GM18511 (cell line): ENCODE measurements at regions not wholly inside any gene's neighbourhood (a gene's known extent, or its start where the extent isn't known, plus 50 kb on each side); places are given as distances from the start of the nearest gene placed in this dataset.
A peak's percentile ranks its signal among the peaks of the same experiment; 100 is the strongest.

Experiments
- ATAC-seq: cut with Tn5 transposase; IDR thresholded peaks from one replicate; pipeline ENCODE4 v1.9.1; 2021; ENCODE audit warnings: mild to moderate bottlenecking, moderate library complexity; ENCODE audit not compliant: unreplicated experiment

DNA sequence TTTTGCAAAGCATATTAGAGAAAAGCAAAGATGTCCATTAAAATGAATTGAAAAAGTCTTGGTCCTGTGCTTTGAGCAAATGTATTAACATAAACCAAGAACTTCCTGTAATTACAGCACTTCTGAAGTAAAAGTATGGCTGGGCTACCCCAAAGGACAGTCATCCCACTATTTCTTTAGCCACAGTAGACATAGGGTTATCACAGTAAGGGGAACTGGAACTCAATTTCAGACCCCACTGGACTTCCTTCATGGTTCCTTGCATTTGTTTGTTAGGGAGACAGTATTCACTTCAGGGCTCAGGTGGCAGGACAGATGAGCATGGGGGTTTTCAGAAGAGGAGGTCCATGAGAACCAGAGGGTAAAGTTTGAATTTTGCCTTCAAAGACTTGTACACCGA is 203.1 kb upstream of the PDE1C start:
- ATAC-seq, result no peak

DNA sequence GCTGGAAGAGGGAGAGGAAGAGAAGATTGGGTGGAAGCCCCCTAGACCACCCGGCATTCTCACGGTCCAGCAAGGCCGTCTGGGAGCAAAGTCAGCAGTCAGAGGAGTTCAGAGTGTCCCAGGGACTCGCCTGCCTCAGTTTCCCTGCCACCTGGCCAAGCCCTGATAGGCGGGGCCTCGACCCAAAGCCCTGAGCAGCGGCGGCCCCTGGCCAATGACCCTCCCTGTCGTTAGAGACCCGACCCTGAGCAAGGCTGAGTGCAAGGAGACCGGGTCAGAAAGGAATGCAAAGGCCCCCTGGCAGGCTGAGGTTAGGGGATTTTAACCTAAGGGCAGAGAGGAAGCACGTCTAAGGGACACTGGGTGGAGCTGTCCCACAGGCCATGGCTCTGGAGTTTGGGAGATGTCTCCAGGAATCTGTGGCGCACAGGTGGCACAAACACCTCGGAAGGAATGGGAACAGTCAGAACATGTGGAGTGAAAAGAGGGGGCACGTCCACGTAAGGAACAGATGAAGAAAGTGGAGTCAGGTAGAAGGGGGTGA is 196.8 kb upstream of the PDE1C start:
- ATAC-seq, result no peak

DNA sequence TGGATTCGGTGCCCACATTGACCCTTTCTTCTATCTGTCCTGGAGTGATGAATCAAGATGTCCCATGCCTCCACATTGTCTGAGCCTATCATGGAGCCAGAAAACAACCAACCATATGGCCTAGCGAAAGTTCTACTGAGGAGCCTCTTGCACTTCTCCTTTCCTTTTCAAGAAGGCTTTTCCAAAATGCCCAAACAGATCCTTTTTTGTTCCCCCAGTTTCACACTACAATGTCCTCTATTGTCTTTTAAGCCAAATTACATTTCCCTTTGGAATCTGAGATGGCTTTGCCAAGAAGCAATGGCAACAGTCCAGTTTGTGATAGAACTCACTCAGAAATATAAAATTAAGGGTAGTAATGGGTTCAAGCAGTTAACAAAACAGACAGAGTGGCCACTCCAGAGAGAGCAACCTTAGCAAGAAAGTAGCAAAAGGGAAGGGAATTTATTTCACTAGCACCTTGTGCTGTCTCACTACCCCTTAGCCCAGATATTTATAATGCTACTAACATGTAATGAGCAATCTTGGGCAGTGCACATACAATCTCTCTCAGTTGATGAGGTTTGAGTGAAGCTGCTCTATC is 194.6 kb upstream of the PDE1C start:
- ATAC-seq, result no peak

DNA sequence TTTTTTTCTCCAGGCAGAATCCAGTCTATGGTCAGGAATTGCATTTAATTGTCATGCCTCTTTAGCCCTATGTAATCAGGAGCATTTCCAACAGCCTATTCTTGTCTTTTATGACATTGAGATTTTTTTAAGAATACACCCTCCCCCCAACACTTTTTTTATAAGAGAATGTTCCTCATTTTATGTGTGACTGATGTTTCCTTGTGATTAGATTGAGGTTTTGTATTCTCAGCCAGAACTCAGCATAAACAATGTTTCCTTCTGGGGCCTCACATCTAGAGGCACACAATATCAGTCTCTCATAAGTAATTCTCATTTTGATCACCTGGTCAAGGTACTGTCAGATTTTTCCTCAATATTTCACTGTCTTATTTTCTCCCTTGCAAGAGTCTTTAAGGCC is 193.4 kb upstream of the PDE1C start:
- ATAC-seq, result no peak

DNA sequence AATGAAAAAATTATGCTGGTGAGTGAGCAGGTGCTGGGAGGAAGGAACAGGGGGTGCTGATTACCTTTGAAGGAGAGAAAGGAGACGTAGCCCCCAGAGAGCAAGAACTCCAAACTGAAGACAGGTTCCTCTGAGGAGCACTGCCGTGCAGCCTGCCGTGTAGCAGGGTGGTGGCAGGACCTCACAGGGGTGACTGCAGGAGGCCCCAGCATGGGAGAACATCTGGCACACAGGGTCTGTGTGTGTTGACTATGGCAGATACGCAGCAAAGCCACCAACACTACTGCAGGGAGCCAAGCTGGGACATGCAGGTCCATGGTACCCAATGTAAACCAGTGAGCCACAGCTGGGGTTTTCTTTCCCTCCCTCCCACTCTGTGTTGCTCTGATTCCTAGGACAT is 192.1 kb upstream of the PDE1C start:
- no peak for ATAC-seq

DNA sequence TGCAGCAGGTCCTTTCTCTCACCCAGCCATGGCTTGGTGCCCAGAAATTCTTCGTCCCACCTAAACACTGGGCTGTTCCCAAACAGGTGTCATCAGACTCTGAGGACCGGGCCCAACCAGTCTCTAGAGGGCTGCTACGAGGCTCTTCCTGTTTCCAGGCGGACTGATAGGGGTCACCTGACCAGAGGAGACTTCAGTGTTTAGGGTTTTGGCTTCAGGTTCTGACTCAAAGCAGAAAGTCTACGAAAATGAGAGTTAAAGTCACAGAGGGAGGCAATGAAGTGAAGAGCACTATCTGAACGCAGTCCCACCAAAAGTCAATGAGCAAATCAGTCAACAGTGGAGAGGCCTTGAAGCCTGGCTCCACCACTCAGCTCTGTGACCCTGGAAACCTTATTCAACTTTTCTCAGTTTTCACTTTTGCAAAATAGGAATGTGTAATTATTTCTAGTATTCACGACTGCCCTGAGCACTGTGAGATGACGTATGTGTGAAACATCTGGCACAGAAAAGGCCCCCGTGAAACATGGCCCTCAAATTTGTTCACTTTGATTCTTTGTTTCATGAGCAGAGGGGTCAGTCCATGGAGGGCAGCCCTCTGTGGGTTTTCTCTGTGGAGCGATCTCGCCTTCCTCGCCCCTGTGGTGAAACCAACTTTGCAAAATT is 189.9 kb upstream of the PDE1C start:
- peak; percentile 95 for ATAC-seq

DNA sequence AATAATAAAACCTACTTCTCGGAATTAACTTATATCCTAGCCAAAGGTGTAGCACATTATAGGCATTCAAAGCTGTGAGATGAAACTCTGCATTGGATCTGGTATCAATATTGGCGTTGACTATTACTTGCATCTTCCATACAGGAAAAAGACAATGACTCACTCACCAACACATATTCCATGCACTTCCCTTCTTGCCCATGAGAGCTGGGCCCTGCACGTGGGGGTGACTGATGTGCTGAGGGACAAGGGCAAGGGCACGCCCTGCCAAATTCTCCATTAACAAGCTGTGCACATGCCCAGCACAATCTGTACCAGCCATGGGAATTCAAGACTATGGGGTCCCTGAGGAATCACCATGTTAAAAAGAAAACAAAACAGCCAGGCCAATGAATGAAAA is 188.1 kb upstream of the PDE1C start:
- ATAC-seq, result no peak

DNA sequence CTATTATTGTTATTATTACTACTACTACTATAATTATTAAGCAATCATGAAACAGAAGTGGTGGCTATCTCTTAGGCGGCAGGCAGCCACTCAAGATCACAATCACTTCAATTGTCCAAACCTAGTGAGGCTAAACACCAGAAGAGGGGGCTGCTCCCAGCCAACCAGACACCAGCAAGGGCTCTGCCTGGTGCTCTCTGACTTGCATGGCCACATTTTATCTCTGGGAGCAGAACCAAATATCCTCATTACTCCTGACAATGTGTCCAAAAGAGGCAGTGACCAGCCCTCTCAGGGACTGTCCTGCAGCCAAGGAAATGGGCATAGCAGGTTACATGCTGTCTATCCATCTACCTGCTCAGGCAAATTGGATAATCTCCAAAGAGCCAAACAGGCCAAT is 187.4 kb upstream of the PDE1C start:
- no peak for ATAC-seq

DNA sequence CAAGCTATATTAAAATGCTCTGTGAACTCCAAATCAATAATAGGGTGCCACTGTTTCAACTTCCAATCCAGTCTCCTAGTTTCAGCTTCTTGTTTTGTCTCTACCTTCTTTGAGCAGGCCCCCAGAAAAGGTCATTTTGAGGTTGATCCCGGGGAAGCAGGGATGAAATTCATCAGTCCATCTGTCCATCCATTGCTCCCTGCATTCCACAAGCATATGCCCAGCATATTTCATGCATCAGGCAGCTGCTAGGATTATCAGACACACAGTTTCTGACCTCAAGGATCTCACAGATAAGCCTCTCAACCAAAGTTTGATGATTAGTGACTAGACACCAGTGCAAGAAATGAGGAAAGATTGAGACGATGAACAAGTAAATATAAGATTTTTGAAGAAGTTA is 186.6 kb upstream of the PDE1C start:
- no peak for ATAC-seq

DNA sequence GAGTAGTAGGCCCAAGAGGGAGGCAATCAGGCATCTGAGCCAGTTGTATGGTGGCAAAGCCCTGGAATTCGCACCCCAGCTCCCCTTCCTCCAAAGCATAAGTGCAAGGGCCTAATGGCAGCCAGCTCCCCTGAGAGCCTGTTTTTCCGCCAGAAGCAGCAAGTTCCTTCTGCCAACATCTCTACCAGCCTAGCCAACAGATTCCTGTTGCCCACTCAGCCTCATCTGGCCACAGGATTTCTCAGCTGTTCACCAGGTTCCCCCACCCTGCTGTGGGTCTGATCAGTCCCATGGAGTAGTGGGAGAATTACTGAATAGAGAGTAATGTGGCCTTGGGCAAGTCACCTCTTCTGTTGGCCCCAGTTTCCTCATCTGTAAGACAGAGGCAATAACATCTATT is 186.2 kb upstream of the PDE1C start:
- no peak for ATAC-seq

DNA sequence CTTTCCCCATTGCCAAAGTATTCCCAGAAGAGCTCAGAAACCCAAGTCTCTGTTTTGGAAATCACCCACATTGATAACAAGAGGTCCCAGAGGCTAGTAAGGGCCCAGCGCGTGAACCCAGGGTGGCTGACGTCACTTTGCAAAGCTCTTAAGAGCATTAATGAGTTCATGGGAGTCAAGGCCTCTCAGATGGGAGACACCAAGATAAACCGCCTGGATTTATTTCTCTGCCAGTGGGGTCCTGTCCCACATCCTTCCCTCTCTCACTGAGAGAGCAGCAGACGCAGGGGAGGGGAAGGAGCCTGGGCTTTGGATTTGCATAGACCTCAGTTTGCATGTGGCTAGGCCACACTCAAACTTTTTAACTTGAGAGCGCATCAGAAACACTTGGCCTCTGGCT is 184.8 kb upstream of the PDE1C start:
- ATAC-seq, result no peak

DNA sequence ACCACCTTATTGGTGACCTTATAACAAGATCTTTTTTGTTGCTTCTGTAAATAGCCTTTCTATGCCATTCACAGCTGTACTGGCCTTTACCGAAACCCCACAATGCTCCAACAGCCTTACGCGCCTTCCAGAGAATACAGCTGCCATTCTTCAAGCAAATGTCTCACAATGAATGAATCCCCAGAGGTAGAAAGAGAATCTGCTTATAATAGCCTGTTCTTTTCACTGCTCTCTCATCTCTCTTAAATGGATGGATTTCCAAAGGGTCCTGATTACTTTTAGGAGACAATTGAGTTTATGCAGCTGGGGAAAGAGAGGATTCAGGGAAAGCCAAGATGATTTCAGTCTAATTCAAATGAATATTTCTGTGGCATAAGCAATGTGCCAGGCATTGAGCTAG is 183.1 kb upstream of the PDE1C start:
- no peak for ATAC-seq

DNA sequence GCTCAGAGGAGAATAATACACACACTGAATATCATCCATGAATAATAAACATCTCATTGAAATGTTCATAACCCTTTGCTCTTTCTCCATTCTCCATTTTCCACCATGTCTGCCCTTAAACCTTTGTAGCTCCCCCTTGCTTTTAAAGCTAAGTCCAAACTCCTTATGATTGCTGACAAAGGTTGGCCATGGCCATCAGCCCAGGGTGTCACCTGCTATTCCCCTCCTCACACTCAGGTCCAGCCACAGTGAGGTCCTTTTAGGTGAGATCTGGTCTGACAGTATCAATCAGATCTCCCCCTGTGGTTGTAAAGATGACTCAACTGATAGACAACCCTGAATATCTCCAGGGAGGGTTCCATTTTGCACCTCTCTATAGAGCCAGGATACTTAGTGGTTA is 181.5 kb upstream of the PDE1C start:
- no peak for ATAC-seq

DNA sequence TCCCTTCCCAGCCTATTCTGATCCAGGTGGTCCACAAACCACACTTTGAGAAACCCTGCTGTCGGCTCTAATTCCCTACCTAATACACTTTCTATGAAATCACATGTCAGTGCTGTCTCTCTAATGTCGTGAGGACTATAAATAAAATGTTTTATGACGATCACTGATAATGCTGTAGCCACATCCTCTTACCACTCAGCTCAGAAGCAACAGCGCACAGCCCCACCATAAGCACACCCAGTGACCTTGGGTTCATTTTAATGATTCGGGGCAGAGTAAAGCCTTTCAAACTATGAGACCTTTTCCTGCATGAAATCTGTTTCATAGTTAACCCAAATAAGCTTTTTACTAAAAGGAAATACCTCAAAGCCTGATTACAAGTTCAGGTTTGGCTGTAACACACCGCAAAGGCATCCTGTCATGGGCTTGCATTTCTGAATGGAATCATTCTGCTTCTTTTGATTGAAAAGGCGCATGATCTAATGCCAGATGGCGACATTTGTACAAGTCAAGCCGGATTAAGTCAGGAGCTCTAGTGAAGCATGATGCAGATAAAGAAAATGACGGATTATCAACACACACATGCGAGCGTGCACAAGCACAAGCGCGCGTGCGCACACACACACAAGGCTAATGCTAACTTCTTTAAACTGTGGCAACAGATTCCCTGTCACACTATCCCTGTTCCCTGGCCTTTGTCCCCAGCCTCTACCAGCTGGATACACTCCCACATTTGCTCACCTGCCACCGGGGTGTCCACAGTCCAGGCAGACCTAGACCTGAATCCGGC is 180.5 kb upstream of the PDE1C start:
- no peak for ATAC-seq

DNA sequence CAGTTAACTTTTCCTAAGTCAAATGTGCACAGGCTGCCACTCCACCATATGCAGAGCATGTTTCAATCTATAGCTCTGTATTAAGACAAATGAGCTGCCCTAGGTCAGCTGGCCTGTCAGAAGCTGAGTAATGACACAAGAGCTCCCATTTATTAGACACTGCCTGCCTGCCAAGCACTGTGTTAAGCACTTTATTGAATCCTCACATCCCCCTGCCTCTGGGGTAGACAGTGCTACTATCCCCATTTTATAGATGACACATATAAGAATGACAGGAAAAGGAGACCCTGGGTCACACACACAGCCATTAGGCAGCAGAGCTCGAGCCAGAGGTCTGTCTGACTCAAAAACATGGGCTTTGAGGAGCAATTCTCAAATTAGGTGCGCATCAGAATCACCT is 179.8 kb upstream of the PDE1C start:
- ATAC-seq, result no peak

DNA sequence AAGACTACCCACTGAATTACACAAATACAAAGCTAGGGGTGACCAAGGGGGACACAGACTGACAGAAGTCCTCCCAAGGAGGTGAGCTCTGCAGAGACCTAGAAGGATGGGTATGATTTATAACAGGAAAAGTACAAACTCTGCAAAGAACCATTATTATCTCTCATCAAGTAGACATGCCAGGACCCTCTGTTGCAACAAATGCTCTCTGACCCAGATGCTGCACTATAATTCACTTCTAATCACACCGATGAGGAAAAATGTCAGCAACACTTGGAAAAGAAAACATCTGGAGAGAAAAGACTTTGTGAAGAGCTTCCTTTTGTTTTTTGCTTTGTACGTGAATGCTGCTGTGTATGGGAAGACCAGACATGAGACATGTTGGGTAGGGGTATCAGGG is 178.3 kb upstream of the PDE1C start:
- no peak for ATAC-seq

DNA sequence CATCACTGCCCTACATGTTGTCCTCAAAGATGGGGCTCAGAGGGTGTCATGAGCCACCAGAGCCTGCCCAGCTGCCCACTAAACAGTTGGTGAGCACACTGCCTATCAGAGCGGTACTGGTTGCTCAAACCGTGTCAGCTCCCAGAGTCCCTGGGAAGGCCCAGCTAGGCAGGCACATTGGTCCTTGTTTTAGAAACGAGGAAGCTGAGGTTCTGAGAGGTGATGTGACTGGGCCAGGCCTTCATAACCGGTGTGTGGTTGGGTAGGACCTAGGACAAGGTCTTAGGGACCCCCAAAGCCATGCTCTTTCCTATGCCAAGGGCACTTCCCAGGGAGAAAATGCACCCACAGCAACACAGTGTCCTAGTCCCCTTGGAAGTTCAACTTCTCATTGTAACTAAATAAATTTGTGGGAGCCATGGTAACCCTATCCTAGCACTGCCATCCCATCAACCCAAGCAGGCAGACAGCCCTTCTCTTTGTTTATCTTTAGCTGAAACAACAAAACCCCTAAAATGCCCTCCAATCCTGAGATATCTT is 174.7 kb upstream of the PDE1C start:
- no peak for ATAC-seq

DNA sequence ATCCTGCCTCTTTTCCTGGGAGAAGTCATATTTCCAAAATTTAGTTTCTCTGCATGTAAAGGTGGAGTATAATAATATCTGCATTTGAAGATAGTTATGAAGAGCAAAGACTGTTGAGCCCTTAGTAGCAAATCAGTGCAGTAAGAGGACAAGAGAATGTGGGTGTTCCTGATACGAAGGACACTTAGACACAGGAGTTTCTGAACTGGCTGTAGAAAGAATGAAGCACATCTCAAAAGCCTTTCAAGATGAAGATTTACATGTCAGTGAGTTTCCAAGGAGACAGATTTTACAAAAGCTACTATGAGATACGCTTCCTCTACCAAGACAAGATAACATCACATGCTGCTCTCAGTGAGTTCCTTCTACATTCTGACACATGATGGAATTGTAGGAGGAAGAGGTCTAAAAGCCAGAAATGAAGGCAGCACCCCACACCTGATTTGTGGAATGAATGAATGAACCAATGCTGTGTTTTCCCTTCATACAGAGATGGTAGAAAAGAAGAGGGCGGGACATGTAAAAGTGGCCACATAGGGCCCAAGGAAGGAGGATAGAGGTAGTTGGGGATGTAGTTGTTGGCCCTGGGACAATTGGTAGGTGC is 173.6 kb upstream of the PDE1C start:
- no peak for ATAC-seq

DNA sequence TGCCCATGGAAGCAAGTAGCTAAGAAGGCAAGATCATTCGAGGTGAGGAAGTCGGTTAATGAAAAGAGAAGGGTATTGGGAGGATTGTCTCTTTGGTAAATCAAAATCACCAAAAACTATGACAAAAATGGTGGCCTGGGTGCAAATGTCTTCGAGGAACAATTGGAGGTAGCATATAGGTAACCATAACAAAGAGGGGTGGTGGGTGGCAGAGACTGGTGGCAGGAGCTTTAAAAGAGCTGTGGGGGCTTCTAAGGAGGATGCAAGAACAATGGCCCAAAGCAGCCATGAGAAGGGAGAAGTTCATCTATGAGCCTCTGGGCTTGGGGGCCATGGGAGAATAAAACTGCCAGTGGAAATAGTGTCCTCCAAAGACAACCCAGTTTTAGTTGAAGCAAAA is 172.2 kb upstream of the PDE1C start:
- ATAC-seq, result no peak

DNA sequence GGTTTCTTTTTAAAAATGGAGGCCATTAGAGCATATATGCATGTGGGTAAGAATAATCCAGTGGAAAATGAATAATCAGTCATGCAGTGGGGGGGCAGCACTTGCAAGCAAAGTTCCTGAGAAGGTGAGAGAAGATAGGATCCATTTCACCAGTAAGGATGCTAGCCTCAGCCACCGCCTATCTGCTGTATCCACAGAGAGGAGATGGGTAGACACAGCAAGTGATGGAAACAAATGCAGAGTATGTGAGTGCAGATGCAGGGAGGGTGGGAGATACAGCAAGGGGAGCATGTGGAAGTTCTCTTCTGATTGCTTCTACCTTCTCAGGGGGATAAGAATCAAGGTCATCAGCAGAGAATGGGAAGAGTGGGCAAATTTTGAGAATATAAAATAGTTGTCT is 171.4 kb upstream of the PDE1C start:
- no peak for ATAC-seq

DNA sequence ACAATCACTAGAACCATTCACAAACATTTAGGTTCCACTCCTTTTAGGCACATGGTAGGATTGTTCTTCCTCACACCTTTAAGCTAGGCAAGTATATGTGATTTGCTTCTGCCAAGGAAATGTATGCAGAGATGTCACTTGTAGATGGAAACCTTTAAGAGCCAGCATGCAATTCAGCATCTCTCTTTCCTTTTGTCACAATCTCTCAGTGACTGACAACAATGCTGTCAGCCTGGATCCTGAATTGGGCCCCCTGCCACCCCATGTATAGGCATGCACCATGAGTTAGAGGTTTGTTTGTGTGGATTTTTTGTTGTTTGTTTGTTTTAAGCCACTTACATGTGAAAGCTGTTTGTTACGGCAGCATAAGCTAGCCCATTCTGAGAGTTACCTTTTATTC is 169.6 kb upstream of the PDE1C start:
- ATAC-seq, result no peak
